ENCODE measurements at regions not wholly inside any gene's neighbourhood (a gene's known extent, or its start where the extent isn't known, plus 50 kb on each side); places are given as distances from the start of the nearest gene placed in this dataset.
"Not testable (repeated sequence)": the region's sequence is repeated elsewhere in the genome, so short reads cannot be mapped to it uniquely, and the experiment has no call there.

GRCh38 chr7:115597220-115597619 is 433.3 kb downstream of the TFEC start:
- TF ChIP-seq EZH2phosphoT487 (IDR thresholded peaks at IDR 0.05; ENCODE audit: low read length); EZH2 (optimal IDR thresholded peaks at IDR 0.05; ENCODE audit: low read depth, low read length); CTCF (IDR thresholded peaks at IDR 0.05; ENCODE audit: low read length): not testable (repeated sequence)
